Thyroid gland (tissue), 4 donors: ENCODE measurements at regions not wholly inside any gene's neighbourhood (a gene's known extent, or its start where the extent isn't known, plus 50 kb on each side); places are given as distances from the start of the nearest gene placed in this dataset.

Experiments
- CTCF ChIP-seq, 6 experiments: fragments of 200-600 bp in 3 of 6; fragments of 450-650 bp in 3 of 6; sonication (generic) in 3 of 6; IDR thresholded peaks; one replicate each; pipeline ENCODE4 v1.5.1; 2016 to 2019; ENCODE audit warnings: antibody characterized with exemption in 6 of 6, mild to moderate bottlenecking in 2 of 6, inconsistent platforms in 1 of 6, moderate library complexity in 1 of 6
- POLR2A ChIP-seq, 2 donors: fragments of 450-650 bp; IDR thresholded peaks; one replicate each; pipeline ENCODE4 v1.6.1; 2017; ENCODE audit warnings: antibody characterized with exemption in 2 of 2, mild to moderate bottlenecking in 2 of 2, moderate library complexity in 1 of 2

- no peak for TF ChIP-seq POLR2A (IDR thresholded peaks at IDR 0.05)
- no peak for TF ChIP-seq CTCF (IDR thresholded peaks at IDR 0.05)
These were observed 1100.7 kb downstream of the TRHDE start for GRCh38 chr12:73372856-73373255.
